LHCN-M2 (cell line): ENCODE measurements at regions not wholly inside any gene's neighbourhood (a gene's known extent, or its start where the extent isn't known, plus 50 kb on each side); places are given as distances from the start of the nearest gene placed in this dataset.
"Not testable (repeated sequence)": the region's sequence is repeated elsewhere in the genome, so short reads cannot be mapped to it uniquely, and the experiment has no call there.

Source experiments
- DNase-seq: peaks from one replicate; pipeline ENCODE4 v3.0.0-alpha.2; 2012; ENCODE audit warnings: low read depth

DNA sequence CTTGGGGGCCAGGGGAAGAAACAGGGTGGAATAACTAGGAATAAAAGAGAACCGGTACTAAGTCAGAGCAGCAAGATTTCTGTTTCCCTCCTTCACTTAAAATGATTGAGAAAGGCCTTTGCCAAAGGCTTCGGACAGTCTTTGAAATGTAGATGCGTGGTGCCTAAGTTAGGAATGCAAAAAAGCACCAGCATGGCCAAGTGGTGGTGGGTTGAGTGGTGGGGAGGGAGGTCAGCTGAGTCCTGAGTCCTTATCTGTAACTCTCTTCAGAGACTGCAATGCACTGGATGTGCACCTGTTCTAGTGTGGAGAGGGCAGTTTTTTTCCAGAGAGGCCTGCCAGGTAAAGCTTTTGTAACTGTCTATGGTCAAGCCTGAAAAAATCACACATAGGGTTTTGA is 919.9 kb downstream of the FSCB start:
- no peak for DNase-seq

DNA sequence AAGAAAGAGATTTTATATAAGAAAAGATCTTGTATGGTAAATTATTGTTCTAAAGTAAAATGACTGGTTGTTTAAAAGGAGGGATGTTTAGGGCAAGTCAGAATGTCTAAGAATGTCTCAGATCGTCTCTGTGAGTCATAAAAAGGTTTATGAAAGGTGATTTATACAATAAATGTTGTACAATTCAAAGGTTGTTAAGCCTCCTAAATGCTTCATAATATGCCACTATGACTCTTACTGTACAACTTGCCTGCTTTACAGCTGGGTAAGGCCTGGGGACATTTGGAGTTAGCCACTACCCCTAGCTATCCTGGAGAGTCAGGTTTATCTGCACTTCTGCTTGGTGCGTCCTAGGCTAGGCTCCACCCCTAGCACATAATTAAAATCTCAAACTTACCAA is 927.4 kb downstream of the FSCB start:
- no peak for DNase-seq

DNA sequence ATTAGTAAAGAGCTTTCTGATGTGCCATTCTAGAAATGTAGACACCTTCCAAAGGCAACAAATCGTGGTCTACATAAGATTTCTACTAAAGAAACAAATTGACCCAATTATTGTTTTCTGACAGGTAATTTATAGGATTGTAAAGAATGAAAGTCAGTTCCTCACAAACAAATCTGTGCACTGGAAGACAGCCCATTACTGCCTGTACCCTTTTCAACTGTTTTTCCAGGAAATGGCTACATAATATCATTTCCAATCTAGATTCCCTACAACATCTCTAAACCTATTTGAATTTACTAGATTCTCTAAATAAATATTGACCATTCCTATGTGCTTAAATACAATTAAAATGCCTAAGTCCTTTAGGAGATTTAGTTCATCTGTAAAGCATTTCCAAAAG is 939.1 kb downstream of the FSCB start:
- no peak for DNase-seq

DNA sequence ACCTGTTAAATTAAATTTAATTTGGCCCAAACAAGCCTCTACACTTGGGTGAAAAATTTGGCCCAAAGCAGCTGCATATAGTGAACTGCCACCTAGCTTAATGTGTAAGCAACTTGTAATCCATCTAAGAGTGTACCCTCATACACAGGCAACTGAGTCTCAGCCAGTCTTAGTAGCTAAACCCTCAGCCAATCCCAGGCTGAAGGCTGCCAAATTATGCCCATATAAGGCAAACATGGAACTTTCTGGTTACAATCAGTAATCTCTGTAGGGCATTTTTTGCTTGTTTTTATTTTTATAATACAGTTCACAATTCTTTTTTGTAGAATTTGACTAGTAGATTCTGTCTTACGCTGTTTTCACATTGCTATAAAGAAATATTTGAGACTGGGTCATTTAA is 958.7 kb downstream of the FSCB start:
- DNase-seq = no peak

DNA sequence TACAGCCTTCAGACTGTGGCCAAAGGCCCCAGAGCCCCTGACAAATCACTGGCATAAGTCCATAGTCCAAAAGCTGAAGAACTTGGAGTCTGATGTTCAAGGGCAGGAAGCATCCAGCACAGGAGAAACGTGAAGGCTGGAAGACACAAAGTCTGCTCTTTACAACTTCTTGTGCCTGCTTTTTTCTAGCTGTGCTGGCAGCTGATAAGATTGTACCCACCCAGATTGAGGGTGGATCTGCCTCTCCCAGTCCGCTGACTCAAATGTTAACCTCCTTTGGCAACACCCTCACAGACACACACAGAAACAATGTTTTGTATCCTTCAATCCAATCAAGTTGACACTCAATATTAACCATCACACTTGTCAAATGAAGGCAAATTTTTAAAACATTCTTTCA is 959.5 kb downstream of the FSCB start:
- DNase-seq = not testable (repeated sequence)

DNA sequence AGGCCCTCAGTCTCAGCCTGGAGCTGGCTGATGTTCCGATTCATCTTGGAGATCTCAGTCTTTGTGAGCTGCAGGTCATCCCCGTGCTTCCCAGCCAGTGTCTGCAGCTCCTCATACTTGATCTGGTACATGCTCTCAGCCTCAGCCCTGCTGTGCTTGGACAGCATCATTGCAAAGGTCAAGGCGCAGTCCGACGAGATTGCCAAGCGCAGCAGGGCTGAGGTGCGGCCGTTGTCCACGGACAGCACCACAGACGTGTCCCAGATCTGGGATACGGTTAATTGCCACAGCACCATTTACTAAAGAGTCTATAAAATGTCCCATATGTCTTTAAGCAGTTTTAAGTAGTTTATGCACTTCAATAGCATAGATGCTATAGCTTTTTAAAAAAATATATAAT is 965.7 kb downstream of the FSCB start:
- no peak for DNase-seq

DNA sequence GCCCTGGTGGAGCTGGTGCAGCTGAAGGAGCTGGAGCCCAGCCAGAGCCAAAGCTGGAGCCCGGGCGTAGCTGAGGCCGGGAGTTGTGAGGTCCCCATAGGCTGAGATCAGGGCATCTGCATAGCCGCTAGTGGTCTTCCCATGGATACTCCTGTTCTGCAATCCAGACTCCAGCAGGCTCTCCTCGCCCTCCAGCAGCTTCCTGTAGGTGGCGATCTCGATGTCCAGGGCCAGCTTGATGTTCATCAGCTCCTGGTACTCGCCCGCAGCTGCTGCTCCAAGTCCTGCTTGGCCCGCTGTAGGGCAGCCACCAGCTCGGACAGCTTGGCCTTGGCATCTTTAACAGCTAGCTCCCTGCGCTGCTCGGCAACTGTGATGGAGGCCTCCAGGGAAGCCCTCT is 966.1 kb downstream of the FSCB start:
- no peak for DNase-seq

DNA sequence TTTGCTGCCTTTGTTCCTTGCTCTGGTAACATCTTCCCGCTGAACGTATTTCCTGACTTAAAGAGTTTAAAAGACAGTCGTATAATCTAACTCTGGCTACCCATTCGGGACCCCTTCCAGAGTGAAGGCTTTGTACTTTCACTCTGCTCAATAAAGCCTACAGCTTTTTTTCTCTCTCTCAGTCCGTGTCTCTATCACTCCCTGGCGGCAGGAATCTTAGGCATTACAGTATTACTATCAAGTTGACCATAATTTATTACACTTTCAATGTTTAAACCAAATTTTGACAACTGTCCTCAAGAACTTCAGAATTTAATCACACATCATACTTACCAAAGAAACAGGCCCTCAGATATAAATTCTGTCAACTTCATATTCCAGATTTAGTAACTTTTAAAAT is 967.9 kb downstream of the FSCB start:
- no peak for DNase-seq

DNA sequence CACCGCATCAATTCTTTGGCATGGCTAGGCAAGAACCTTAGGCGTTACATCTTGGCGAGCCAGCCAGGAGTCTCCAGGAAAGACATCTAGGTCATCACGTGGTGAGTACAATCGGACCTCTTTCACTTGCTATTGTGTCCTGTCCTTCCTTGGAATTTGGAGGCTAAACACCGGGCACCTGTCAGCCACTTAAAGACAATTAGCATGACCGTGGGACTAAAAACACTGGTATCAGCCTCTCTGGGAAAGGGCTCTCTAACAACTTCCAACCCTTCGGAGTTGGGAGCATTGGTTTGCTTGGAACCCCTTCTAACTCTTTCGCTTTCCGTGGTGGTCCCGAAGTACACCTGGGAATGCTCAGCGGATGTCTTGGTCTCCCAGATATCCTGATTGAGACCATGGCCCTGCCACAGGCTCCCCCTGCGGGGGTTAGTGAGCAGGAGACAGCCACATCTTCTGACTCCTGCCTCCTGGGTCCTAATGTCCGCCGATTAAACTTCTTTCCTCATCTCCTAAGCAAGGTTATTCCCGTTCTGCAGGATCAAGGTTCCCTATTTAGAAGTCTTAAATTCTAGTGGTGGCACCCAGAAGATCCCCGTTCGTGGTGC is 971.7 kb downstream of the FSCB start:
- DNase-seq = no peak

DNA sequence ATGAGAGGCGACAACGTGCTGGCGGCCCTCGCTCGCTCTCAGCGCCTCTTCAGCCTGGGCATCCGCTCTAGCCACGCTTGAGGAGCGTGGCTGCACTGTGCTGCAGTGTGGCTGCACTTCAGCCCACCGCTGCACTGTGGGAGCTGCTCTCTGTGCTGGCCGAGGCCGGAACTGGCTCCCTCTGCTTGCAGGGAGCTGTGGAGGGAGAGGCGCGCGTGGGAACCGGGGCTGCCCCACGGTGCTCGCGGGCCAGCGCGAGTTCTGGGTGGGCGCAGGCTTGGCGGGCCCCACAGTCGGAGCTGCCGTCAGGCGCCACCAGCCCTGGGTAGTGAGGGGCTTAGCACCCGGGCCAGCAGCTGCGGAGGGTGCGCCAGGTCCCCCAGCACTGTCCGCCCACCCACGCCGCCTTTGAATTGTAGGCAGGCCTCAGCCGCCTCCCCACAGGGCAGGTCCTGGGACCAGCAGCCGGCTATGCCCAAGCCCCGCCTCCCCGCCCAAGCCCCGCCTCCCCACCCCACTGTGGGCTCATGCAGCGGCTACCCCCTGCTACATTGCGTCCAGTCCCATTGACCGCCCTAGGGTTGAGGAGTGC is 974.2 kb downstream of the FSCB start:
- DNase-seq = no peak

DNA sequence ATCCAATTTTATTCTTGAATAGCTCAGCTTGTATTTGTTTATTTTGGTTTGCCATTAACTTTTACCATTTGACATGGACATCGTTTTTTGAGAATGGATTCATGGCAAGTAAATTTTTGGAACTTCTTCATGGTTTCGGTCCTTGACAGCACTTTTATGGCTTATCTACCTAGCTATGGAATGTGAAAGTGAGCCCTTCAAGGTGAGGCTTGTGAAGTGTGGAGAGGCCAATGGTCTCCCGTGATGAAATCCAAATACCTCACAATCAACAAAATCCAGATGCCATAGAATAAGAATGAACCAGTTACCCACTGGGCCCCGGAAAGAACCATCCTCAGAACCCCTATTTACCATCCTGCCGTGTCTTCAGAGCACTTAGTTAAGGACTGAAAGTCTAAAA is 978.8 kb downstream of the FSCB start:
- no peak for DNase-seq

DNA sequence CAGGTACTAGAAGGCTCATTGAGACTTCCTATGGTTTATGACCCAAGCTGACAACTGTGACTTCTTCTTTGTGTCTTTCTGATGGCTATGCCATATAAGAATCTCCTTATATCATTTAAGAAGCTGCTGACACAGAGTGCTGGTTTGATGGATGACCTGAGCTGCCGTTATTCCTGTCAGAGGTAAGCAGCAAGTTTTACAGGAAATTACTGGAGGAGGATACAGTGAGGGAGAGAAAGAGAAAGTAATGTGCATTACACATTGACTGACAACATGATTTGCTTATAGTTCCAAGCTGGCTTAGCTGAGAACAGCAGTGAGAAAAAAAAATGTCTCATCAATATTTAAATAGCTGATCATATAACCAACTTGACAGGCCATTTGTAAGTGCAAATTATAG is 981.4 kb downstream of the FSCB start:
- DNase-seq = no peak

DNA sequence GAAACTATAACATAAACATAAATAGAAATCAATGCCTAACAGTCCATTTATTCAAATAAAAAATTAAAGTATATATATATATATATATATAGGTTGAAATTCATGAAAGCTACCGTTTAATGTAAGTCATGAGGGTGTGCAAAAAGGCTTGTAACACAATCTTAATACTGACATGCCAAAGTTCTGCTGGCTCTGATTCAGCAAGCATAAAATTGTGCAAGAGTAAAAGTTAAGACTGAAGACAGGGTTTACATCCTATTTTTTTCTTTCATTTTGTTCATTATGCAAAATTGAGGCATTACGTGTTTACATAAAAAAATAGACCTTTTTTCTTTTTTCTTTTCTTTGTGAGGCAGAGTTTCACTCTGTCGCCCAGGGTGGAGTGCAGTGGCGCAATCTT is 984.2 kb downstream of the FSCB start:
- no peak for DNase-seq

DNA sequence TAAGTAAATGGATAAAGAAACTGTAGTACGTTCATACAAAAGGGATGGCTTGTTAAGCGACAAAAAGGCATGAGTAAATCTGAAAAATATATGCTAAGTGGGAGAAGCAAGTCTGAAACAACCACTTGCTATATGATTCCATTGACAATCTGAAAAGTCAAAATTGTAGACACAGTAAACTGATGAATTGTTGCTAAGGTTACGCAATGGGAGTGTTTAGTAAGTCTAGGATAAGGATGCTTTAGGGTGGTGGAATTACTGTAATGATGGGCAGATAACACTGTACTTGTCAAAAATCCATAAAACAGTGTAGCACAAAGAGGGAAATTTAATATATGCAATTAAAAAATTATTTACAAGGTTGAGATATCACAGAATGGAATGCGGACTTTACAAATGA is 984.9 kb downstream of the FSCB start:
- DNase-seq = no peak

DNA sequence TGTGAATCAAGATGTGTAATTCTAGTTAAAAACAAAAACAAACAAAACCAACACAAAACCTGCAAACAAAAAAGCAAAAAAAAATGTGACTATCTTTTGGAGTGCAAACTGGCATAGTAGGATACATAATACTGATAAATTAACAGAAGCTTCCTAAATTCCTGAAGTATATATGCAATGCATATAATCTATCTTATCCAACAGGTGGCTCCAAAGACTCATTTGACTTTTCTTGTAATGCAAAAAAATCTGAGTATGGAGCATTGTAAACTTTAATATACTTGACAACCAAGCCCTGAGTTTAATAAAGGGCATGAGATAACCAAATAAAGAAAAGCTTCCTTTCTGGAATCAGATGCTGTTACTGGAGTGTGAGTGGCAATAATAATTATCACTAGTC is 1003.6 kb downstream of the FSCB start:
- no peak for DNase-seq

DNA sequence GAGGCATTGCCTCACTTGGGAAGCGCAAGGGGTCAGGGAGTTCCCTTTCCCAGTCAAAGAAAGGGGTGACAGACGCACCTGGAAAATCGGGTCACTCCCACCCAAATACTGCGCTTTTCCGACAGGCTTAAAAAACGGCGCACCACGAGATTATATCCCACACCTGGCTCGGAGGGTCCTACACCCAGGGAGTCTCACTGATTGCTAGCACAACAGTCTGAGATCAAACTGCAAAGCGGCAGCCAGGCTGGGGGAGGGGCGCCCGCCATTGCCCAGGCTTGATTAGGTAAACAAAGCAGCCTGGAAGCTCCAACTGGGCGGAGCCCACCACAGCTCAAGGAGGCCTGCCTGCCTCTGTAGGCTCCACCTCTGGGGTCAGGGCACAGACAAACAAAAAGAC is 1014.7 kb downstream of the FSCB start:
- DNase-seq = not testable (repeated sequence)

DNA sequence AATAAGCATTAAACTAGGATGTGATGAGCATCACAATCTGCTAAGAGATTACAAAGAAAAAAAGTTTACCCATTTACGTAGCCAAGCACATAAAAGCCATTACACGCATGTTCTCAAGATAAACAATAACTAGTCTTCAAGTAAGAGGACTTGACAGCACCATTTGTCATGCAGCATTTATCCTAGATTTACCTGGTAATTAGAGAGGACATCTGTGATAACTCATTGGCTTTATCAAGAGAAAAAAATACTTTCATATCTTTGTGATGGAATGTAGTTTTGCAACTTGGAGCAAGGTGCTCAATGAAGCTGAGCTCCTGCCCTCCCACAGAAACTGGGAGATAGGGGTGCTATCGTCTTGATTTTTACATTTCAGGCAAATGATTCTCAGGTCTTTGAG is 1023.7 kb downstream of the FSCB start:
- no peak for DNase-seq

DNA sequence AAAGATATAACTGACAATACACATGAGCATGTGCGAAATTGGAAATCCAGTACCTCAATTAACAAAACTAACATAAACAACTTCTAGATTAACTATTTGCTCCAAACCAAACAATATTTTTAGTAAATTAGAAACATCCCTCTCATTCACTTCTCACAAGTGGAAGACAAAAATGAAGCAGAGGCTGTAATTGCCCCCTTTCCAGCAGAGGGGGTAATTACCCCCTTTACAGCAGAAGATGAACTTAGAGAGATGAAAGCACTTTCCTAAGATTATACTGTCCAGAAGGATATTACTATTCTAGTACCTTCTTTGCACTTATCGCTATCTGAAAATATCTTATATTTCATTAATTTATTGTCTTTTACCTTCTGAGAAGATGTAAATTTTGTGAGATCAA is 1025.2 kb downstream of the FSCB start:
- no peak for DNase-seq

DNA sequence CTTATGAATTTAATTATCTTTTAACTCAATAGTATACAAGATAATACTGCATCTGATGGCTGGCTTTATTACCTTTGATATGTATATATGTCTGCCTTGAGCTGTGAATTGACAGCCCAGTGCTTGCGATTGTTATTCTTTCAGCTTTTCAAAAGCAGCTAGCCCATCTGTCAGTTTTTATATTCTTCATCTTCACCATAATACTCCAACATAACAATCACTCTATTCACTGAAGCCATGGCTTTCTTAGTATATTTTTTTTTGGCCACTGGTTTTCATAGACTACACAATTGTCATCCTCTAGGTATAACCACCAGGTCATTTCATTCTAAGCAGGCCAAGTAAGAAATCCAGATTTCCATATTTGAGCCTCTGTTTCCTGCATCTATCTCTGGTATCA is 1026.1 kb downstream of the FSCB start:
- DNase-seq = no peak

DNA sequence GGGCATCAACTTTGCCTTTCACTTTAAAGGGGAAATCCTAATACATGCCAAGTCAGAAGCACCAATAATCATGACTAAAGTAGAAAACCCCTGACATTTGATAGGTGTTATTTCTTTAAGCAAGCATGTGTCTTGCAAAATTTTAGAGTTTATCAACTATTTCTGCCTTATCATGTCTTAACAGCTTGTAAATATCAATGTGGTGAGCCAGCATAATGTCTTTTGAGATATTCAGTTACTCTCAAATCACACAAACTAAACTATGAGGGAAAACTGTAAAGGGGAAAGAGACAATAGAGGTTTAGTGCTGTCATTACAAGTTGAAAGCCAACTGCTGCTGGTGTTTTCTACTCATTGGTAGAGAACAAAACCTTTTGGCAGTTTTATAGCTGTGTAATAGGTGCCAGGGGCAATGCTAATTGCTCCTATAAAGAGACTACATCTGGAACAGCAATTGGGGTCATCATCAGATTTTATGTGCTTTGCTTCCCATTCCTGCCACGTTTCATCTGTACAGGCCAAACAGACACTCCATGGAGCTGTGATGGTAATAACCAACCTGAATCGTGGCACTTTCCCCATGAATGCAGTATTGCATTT is 1027.4 kb downstream of the FSCB start:
- DNase-seq = no peak

DNA sequence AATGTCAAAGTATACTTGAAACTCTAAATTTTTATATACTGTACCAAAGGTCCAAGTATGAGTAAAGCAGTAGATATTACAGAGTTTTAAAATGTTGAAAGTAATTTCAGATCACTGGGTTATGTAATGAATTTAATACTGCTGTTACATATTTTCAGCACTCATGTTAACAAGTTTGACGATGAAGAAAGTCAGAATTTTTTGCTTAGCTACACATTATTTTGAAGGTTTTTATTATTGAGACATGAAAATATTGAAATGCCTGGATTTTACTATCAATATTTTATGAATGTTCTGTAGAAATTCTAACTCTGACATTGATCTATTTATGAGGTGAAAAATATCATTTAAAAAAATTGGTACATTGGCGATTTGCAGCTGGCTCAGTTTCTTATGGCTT is 1030.3 kb downstream of the FSCB start:
- no peak for DNase-seq

DNA sequence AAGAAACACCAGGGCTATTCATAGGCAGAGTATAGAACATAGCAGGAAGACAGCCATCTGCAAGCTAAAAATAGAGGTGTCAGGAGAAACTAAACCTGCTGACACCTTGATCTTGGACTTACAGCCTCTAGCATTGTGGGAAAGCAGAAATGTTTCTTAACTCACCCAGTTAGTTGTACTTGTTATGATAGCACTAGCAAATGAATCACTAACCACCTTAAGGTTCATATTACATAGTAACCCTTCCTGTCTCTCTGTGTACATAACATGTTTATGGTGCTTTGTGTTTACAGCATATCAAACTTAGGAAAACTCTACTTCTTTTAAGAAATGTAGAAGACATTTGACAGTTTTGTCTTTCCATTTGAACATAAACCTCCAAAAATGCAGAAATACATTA is 1031.3 kb downstream of the FSCB start:
- DNase-seq = no peak

DNA sequence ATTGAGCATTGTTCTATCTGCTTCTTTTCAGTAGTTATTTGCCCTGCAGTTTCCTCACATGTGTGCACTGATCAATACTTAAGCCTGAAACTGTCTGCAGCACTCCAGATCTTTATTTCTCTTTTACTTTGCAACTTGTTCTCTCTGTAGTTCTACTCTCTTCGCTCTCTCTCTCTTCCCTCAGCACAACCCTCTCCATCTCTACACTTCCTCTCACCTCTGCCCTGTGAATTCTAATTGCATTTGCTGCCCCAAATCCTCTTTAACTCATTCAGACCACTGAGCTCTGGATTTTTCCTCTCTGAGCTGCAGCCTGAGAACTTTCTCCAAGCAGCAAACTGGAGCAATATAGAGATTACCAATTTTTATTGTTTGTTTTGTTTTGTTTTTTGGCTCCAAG is 1035.5 kb downstream of the FSCB start:
- DNase-seq = no peak

DNA sequence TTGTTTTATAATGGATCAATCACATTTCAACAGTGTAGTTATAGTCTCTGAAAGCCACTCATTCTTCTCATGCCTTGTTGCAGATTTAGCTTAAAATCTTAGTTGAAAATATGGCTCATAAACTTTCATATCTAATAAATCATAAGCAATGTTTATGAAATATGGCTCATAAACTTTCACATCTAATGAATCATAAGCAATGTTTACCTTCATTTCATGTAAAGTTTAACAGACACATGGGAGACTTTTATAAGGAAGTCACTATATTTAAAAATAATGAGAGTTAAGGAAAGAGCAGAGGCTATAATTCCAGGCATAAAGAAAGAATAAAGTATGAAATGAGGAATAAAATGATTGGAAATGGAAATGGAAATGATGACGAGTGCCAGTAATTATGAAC is 1042.1 kb downstream of the FSCB start:
- no peak for DNase-seq
